ENCODE measurements at regions not wholly inside any gene's neighbourhood (a gene's known extent, or its start where the extent isn't known, plus 50 kb on each side); places are given as distances from the start of the nearest gene placed in this dataset.
"Not testable (repeated sequence)": the region's sequence is repeated elsewhere in the genome, so short reads cannot be mapped to it uniquely, and the experiment has no call there.

GRCh38 chr6:97919631-97920030, 636.6 kb upstream of the MMS22L start:
- peak; percentile 59 for FAIRE-seq
- TF ChIP-seq POLR2A (IDR thresholded peaks at IDR 0.05; ENCODE audit: low read depth, low read length) (no peak), TAF1 (IDR thresholded peaks at IDR 0.05; ENCODE audit: low read depth, low read length) (no peak), SPI1 (IDR thresholded peaks at IDR 0.05; ENCODE audit: low read depth, low read length) (no peak), PAX5 (IDR thresholded peaks at IDR 0.05; ENCODE audit: insufficient read depth, low read length, severe bottlenecking) (no peak)
- DNase-seq (ENCODE audit: insufficient read length, low spot score): no peak

- no peak for DNase-seq (ENCODE audit: insufficient read length, low spot score)
- no peak for FAIRE-seq
- TF ChIP-seq SPI1 (IDR thresholded peaks at IDR 0.05; ENCODE audit: low read depth, low read length): no peak
These were observed 640.2 kb upstream of the MMS22L start for GRCh38 chr6:97923249-97923648.

DNA sequence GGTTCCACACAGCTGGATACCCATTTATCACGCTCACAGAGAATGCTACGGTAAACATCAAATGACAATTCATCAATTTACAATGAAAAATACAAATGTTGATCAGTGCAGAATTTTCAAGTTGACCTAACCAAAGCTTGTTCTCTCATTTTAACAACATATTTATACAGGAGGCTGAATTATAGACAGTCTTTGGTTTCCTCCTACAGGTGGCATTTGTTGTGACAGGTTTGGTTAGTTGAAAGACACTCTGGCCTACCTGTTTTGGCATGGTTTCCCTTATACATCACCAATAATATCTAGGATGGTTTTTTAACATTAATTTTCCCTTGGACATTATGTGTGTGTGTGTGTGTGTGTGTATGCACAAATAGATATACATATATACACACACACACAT, 642.5 kb upstream of the MMS22L start:
- TF ChIP-seq PAX5 (IDR thresholded peaks at IDR 0.05; ENCODE audit: insufficient read depth, low read length, severe bottlenecking) (no peak), POLR2AphosphoS5 (IDR thresholded peaks at IDR 0.05; ENCODE audit: low read depth, low read length) (no peak), POU2F2 (IDR thresholded peaks at IDR 0.05; ENCODE audit: low read depth, low read length) (no peak), POLR2A (IDR thresholded peaks at IDR 0.05; ENCODE audit: low read depth, low read length) (no peak), TAF1 (IDR thresholded peaks at IDR 0.05; ENCODE audit: low read depth, low read length) (no peak), SPI1 (IDR thresholded peaks at IDR 0.05; ENCODE audit: low read depth, low read length) (no peak)
- FAIRE-seq (no peak), DNase-seq (ENCODE audit: insufficient read length, low spot score) (no peak)

DNA sequence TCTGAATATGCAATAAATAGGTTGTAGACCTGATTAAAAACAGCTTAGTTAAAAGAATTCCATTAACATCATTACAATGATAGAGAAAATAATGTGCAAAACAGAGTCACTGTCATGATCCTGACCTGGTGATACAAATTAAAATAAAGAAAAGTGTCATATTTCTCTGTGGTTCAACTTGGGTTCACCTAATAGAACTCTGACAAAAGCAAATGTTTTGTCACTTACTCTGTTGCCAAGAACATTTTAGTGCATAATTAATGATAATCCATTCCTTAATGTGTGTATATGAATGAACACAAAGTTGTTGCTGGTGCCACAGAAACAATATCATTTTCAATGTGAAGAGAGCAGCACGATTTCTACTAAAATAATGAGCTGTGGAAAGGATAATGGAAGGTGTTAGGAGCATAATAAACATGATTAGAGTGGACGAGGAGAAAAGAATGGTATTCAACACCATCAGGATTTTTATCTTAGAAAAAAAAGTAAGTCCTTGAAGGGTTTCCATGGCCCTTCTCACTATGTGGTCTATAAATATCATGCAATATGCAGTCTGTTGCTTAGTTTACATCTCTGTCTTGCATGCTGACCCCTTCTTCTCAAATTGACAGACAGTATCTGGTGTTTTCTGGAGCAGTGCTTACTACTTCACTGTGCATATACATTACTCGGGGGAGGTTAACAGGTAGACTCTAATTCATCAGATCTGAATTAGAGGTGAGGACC, 656.6 kb upstream of the MMS22L start:
- FAIRE-seq (no peak), DNase-seq (ENCODE audit: insufficient read length, low spot score) (no peak)
- no peak for TF ChIP-seq SPI1 (IDR thresholded peaks at IDR 0.05; ENCODE audit: low read depth, low read length)
- TF ChIP-seq PAX5 (IDR thresholded peaks at IDR 0.05; ENCODE audit: insufficient read depth, low read length, severe bottlenecking): no peak
- no peak for TF ChIP-seq POLR2AphosphoS5 (IDR thresholded peaks at IDR 0.05; ENCODE audit: low read depth, low read length)
- TF ChIP-seq POLR2A (IDR thresholded peaks at IDR 0.05; ENCODE audit: low read depth, low read length): no peak
- no peak for TF ChIP-seq POU2F2 (IDR thresholded peaks at IDR 0.05; ENCODE audit: low read depth, low read length)
- no peak for TF ChIP-seq TAF1 (IDR thresholded peaks at IDR 0.05; ENCODE audit: low read depth, low read length)

GRCh38 chr6:97947841-97948240, 664.8 kb upstream of the MMS22L start:
- DNase-seq (ENCODE audit: insufficient read length, low spot score) (no peak), FAIRE-seq (no peak)
- no peak for TF ChIP-seq POU2F2 (IDR thresholded peaks at IDR 0.05; ENCODE audit: low read depth, low read length)
- TF ChIP-seq TAF1 (IDR thresholded peaks at IDR 0.05; ENCODE audit: low read depth, low read length): no peak
- no peak for TF ChIP-seq POLR2AphosphoS5 (IDR thresholded peaks at IDR 0.05; ENCODE audit: low read depth, low read length)
- TF ChIP-seq SPI1 (IDR thresholded peaks at IDR 0.05; ENCODE audit: low read depth, low read length): no peak
- no peak for TF ChIP-seq PAX5 (IDR thresholded peaks at IDR 0.05; ENCODE audit: insufficient read depth, low read length, severe bottlenecking)
- TF ChIP-seq POLR2A (IDR thresholded peaks at IDR 0.05; ENCODE audit: low read depth, low read length): no peak

DNA sequence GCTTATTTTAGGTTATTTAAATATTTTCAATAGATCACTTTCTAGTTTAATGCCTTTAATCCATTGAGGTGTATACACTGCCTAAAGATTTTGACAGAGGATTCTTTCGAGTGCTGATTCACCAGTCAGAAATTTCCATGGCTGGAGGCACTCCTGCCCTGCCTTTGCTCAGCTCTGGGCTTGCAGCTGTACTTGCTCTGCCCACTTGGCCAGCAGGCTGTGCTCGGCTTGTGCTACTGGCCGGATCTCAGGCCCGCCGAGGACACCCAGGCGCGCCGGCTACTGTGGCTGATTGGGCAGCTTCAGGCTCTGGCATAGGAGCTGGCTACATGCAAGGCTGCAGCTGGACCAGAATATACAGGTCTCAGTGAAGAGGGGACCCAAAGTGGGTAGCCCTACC, 675.1 kb upstream of the MMS22L start:
- DNase-seq (ENCODE audit: insufficient read length, low spot score) (no peak), FAIRE-seq (no peak)
- TF ChIP-seq SPI1 (IDR thresholded peaks at IDR 0.05; ENCODE audit: low read depth, low read length) (no peak), PAX5 (IDR thresholded peaks at IDR 0.05; ENCODE audit: insufficient read depth, low read length, severe bottlenecking) (no peak), TAF1 (IDR thresholded peaks at IDR 0.05; ENCODE audit: low read depth, low read length) (no peak), POLR2AphosphoS5 (IDR thresholded peaks at IDR 0.05; ENCODE audit: low read depth, low read length) (no peak), POLR2A (IDR thresholded peaks at IDR 0.05; ENCODE audit: low read depth, low read length) (no peak), POU2F2 (IDR thresholded peaks at IDR 0.05; ENCODE audit: low read depth, low read length) (no peak)

- TF ChIP-seq POLR2AphosphoS5 (IDR thresholded peaks at IDR 0.05; ENCODE audit: low read depth, low read length) (no peak), POLR2A (IDR thresholded peaks at IDR 0.05; ENCODE audit: low read depth, low read length) (no peak), SPI1 (IDR thresholded peaks at IDR 0.05; ENCODE audit: low read depth, low read length) (no peak), TAF1 (IDR thresholded peaks at IDR 0.05; ENCODE audit: low read depth, low read length) (no peak), PAX5 (IDR thresholded peaks at IDR 0.05; ENCODE audit: insufficient read depth, low read length, severe bottlenecking) (no peak), POU2F2 (IDR thresholded peaks at IDR 0.05; ENCODE audit: low read depth, low read length) (no peak)
- FAIRE-seq: no peak
- DNase-seq (ENCODE audit: insufficient read length, low spot score): no peak
These were observed 680.2 kb upstream of the MMS22L start for GRCh38 chr6:97963193-97963592.

DNA sequence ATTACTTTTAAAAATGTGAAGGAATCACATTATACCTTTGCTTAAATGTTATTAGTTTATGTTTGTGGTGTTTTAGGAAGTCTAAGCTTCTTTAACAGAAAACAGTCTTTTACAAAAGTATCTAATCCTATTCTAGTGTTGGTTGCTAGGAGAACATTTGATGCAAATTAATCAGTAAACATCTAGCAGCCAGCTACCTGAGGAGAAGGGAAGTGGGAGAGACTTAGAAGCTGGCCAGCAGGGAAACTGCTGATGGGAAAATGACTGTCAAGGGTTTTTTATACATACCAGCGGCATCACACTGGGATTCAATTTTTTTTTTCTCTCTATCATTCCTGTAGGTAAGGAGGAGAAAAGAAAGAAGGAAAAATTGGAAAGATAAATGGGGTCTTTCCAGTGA, 686.0 kb upstream of the MMS22L start:
- FAIRE-seq (no peak), DNase-seq (ENCODE audit: insufficient read length, low spot score) (no peak)
- TF ChIP-seq TAF1 (IDR thresholded peaks at IDR 0.05; ENCODE audit: low read depth, low read length) (no peak), PAX5 (IDR thresholded peaks at IDR 0.05; ENCODE audit: insufficient read depth, low read length, severe bottlenecking) (no peak), POU2F2 (IDR thresholded peaks at IDR 0.05; ENCODE audit: low read depth, low read length) (no peak)

GRCh38 chr6:97977084-97977483, 694.1 kb upstream of the MMS22L start:
- no peak for TF ChIP-seq PAX5 (IDR thresholded peaks at IDR 0.05; ENCODE audit: insufficient read depth, low read length, severe bottlenecking)
- no peak for TF ChIP-seq SPI1 (IDR thresholded peaks at IDR 0.05; ENCODE audit: low read depth, low read length)
- no peak for TF ChIP-seq POLR2A (IDR thresholded peaks at IDR 0.05; ENCODE audit: low read depth, low read length)
- no peak for TF ChIP-seq TAF1 (IDR thresholded peaks at IDR 0.05; ENCODE audit: low read depth, low read length)
- TF ChIP-seq POU2F2 (IDR thresholded peaks at IDR 0.05; ENCODE audit: low read depth, low read length): no peak
- no peak for TF ChIP-seq POLR2AphosphoS5 (IDR thresholded peaks at IDR 0.05; ENCODE audit: low read depth, low read length)
- no peak for DNase-seq (ENCODE audit: insufficient read length, low spot score)
- FAIRE-seq: no peak

- TF ChIP-seq PAX5 (IDR thresholded peaks at IDR 0.05; ENCODE audit: insufficient read depth, low read length, severe bottlenecking) (no peak), SPI1 (IDR thresholded peaks at IDR 0.05; ENCODE audit: low read depth, low read length) (no peak), POLR2AphosphoS5 (IDR thresholded peaks at IDR 0.05; ENCODE audit: low read depth, low read length) (no peak), POLR2A (IDR thresholded peaks at IDR 0.05; ENCODE audit: low read depth, low read length) (no peak), POU2F2 (IDR thresholded peaks at IDR 0.05; ENCODE audit: low read depth, low read length) (no peak), TAF1 (IDR thresholded peaks at IDR 0.05; ENCODE audit: low read depth, low read length) (no peak)
- DNase-seq (ENCODE audit: insufficient read length, low spot score) (no peak), FAIRE-seq (no peak)
These were observed 695.8 kb upstream of the MMS22L start for GRCh38 chr6:97978855-97979271.

DNA sequence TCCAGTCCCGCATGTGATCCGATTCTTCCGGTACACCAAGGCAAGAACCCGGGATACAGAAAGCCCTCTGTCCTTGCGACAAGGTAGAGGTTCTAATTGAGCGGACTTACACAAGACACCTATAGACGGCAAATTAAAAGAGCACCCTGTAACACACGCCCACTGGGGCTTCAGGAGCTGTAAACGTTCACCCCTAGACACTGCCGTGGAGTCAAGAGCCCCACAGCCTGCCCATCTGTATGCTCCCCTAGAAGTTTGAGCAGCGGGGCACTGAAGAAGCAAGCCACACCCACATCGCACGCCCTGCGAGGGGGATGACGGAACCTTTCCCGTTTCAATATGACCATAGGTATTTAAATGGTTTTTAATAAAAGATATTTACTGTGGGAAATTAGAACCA, 696.3 kb upstream of the MMS22L start:
- not testable (repeated sequence) for DNase-seq (ENCODE audit: insufficient read length, low spot score); FAIRE-seq
